NB4 (cell line): ENCODE measurements at regions not wholly inside any gene's neighbourhood (a gene's known extent, or its start where the extent isn't known, plus 50 kb on each side); places are given as distances from the start of the nearest gene placed in this dataset.

Experiments
- DNase-seq: peaks from one replicate; pipeline ENCODE4 v3.0.0; 2010; ENCODE audit warnings: low read depth
- H3K4me3 ChIP-seq: one replicate; pipeline ENCODE4 v1.5.1; 2011; ENCODE audit warnings: mild to moderate bottlenecking, low read depth, low read length, moderate library complexity
- MYC ChIP-seq: IDR thresholded peaks from 2 replicates; pipeline ENCODE4 v1.6.1; 2011; ENCODE audit warnings: low read depth, low read length
- POLR2A ChIP-seq: IDR thresholded peaks from 2 replicates; pipeline ENCODE4 v1.6.1; 2011; ENCODE audit warnings: mild to moderate bottlenecking; ENCODE audit not compliant: insufficient read length; ENCODE audit errors: extremely low read depth
- TF ChIP-seq, protein P1 (sequence below): IDR thresholded peaks from one replicate; pipeline ENCODE4 v1.5.1; 2012; ENCODE audit warnings: low read depth, low read length
- TF ChIP-seq, protein P2 (sequence below): IDR thresholded peaks from 2 replicates; pipeline ENCODE4 v1.6.1; 2011; ENCODE audit warnings: low read depth, low read length

DNA sequence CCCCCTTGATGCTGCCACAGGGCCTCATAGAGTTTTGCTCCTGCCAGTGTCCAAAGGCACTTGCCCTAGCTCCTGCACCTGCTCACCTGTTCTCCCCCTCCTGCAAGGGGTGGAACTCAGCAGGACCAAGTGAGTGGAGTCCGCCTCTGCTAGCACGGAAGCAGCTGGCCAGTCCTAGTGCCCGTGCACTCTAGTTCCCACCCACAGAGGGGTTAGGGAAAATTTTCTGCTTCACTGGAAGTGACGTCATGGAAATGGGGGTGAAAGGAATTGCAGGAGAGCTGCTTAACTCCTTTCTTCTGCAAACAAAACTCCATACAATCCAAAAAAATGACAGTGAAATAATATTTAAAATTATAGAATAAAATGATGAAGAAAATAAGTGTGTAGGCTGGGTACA is 609.7 kb upstream of the SLITRK1 start:
- TF ChIP-seq MYC (no peak), POLR2A (no peak)
- TF ChIP-seq, protein P1, sequence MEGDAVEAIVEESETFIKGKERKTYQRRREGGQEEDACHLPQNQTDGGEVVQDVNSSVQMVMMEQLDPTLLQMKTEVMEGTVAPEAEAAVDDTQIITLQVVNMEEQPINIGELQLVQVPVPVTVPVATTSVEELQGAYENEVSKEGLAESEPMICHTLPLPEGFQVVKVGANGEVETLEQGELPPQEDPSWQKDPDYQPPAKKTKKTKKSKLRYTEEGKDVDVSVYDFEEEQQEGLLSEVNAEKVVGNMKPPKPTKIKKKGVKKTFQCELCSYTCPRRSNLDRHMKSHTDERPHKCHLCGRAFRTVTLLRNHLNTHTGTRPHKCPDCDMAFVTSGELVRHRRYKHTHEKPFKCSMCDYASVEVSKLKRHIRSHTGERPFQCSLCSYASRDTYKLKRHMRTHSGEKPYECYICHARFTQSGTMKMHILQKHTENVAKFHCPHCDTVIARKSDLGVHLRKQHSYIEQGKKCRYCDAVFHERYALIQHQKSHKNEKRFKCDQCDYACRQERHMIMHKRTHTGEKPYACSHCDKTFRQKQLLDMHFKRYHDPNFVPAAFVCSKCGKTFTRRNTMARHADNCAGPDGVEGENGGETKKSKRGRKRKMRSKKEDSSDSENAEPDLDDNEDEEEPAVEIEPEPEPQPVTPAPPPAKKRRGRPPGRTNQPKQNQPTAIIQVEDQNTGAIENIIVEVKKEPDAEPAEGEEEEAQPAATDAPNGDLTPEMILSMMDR: no peak
- TF ChIP-seq, protein P2, sequence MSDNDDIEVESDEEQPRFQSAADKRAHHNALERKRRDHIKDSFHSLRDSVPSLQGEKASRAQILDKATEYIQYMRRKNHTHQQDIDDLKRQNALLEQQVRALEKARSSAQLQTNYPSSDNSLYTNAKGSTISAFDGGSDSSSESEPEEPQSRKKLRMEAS: no peak
- no peak for DNase-seq
- no peak overlapping the region for H3K4me3 ChIP-seq

DNA sequence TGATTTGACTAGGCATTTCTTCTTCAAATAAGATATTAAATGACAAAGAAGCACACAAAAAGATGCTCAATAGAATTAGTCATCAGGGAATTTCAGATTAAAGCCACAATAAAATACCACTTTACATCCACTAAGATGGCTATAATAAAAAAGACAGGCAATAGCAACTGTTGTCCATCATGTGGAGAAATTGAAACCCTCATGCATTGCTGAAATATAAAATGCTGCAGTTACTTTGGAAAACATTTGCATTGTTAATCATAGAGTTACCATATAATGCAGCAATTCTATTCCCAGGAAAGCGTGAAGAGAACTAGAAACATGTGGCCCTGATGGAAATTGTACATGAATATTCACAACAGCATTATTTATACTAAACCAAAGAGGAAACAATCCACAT is 605.5 kb upstream of the SLITRK1 start:
- no peak for DNase-seq
- TF ChIP-seq, protein P1: no peak
- TF ChIP-seq, protein P2: no peak
- TF ChIP-seq MYC: no peak
- no peak for TF ChIP-seq POLR2A

DNA sequence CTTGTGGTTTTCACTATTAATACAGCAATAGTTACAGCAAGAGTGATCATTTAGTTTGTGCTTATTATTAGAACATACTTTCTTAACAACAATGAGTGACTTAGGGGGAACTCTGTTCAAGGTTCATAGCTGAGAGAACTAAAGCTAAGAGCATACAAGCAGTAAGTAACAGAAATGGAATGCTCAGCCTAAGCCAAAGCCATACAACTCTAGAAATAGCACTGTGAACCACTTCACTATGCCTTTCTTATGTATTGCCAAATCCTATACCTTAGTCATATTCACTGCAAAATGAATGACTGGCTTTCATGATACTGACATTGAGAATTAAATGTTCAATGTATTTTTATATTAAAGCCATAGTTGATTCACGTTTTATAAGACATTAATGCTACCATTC is 599.7 kb upstream of the SLITRK1 start:
- no peak for TF ChIP-seq MYC
- TF ChIP-seq, protein P2: no peak
- DNase-seq: no peak
- H3K4me3 ChIP-seq: no peak overlapping the region

More for the DNA sequence above, 605.5 kb upstream of the SLITRK1 start:
- H3K4me3 ChIP-seq: no peak overlapping the region

DNA sequence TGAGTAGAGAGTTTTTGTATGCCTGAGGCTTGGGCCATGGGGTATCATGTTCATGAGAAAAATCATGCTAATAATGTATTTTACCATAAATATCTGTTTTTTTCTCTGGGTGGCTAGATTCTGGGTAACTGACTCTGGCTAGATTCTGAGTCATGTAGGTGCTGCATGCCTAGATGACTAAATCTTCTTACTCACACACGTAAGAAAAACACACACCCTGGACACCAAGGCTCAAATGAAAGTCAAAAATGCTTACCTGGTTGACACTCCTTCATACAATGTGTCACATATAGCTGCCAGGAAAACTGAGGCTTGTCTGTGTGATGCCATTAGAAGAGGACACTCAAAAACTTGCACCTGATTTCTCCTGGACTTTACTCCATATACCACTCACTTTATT is 597.4 kb upstream of the SLITRK1 start:
- no peak overlapping the region for H3K4me3 ChIP-seq
- DNase-seq: no peak
- TF ChIP-seq MYC (no peak), POLR2A (no peak)
- TF ChIP-seq, protein P1: no peak
- TF ChIP-seq, protein P2: no peak

DNA sequence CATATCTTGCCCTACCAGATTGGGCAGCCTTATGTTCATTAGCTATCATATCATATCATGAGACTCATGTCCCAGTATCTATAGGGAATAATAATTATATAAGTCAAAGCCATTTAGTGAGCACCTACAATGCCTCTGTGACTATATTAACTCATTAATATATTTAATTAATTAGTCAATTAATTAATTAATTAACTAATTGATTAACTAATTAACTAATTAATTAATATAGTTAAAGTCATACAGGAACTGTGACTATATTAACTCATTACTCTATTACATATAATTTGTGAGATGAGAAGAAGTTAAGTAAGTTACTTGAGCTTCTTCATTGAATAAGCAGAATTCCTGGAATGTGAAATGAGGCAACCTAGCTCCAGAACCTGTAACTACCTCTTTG is 588.3 kb upstream of the SLITRK1 start:
- no peak for DNase-seq
- H3K4me3 ChIP-seq: no peak overlapping the region
- TF ChIP-seq, protein P1: no peak
- no peak for TF ChIP-seq MYC
- TF ChIP-seq, protein P2: no peak
- no peak for TF ChIP-seq POLR2A

DNA sequence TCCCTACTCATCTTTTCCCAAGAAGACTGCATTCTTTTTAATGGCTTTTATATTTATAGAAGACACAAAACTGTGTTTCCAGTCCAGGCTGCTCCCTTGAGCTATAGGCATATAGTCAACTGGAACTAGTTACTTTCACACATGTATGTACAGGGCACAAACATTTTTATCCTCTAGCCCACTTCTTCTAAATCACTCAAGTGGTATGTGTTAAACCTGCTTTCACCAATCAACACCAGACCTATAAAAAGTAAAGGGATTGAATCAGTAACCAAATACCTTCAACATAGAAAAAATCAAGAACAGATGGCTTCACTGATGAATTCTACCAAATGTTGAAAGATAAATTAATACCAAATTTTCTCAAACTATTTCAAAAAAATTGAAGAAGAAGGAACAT is 584.2 kb upstream of the SLITRK1 start:
- DNase-seq: no peak
- H3K4me3 ChIP-seq: no peak overlapping the region
- no peak for TF ChIP-seq POLR2A

DNA sequence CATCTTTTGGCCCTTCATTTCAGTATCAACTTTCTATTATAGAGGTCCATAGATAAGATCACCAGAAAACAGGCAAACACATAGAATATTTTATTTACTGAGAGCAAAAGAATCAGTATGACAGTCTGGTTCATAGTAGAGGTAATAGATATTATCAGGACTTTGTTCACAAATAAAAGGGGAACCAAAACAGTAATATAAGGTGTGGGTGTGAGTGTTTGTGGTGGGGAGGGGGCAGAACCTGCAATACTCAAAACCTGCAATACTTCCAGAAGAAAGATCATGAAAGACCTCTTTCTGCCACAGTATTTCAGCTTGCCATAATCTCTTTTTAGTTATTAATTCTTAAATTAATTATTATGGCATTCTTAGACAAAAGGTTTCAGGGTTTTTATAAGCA is 578.7 kb upstream of the SLITRK1 start:
- DNase-seq: no peak
- H3K4me3 ChIP-seq: no peak overlapping the region
- no peak for TF ChIP-seq POLR2A
- TF ChIP-seq, protein P1: no peak
- TF ChIP-seq, protein P2: no peak
- no peak for TF ChIP-seq MYC
